ENCODE measurements at regions not wholly inside any gene's neighbourhood (a gene's known extent, or its start where the extent isn't known, plus 50 kb on each side); places are given as distances from the start of the nearest gene placed in this dataset.

- TF ChIP-seq CTCF (IDR thresholded peaks at IDR 0.05) (no peak), EZH2 (IDR thresholded peaks at IDR 0.05; ENCODE audit: borderline replicate concordance, insufficient read depth, low read depth, low read length, poor library complexity, severe bottlenecking) (no peak)
Measured at GRCh38 chr5:142511358-142511757, 174.5 kb downstream of the FGF1 start.
